Activated CD8-positive, alpha-beta memory T cell treated with anti-CD3 and anti-CD28 coated beads, Interleukin-2, amount 10 ng/mL, durations not matched to agents 7 days and 5 days (primary cell): ENCODE measurements at regions not wholly inside any gene's neighbourhood (a gene's known extent, or its start where the extent isn't known, plus 50 kb on each side); places are given as distances from the start of the nearest gene placed in this dataset.

Source experiments
- ATAC-seq: fragments of 150-1000 bp; cut with Tn5 transposase; one replicate; pipeline ENCODE4 v1.10.0; 2021; ENCODE audit warnings: moderate library complexity
- CTCF ChIA-PET: fragments of 350-600 bp; sonication (Branson Sonifier 250); formaldehyde crosslinking; loops from one replicate; lab custom pipeline; 2021; ENCODE audit warnings: antibody characterized with exemption; lab: Charles Lee
- DNase-seq: peaks from one replicate; pipeline ENCODE4 v3.0.0-alpha.2; 2020
- H3K27ac Mint-ChIP-seq: one replicate; pipeline ENCODE4 v1.8.0; 2021; ENCODE audit warnings: mild to moderate bottlenecking, mixed read lengths
- H3K27me3 Mint-ChIP-seq: one replicate; pipeline ENCODE4 v1.8.0; 2021; ENCODE audit warnings: mixed read lengths
- H3K36me3 Mint-ChIP-seq: one replicate; pipeline ENCODE4 v1.8.0; 2021; ENCODE audit warnings: mild to moderate bottlenecking, mixed read lengths
- H3K4me1 Mint-ChIP-seq: one replicate; pipeline ENCODE4 v1.8.0; 2021; ENCODE audit warnings: mixed read lengths
- H3K4me3 Mint-ChIP-seq: one replicate; pipeline ENCODE4 v1.8.0; 2021; ENCODE audit warnings: mild to moderate bottlenecking, moderate library complexity, mixed read lengths
- H3K9me3 Mint-ChIP-seq: one replicate; pipeline ENCODE4 v1.8.0; 2022; ENCODE audit warnings: low read depth, mixed read lengths

GRCh38 chr20:52465991-52466390 lies 274.4 kb upstream of the ZFP64 start:
- peaks cover 3% of the 10 kb centered on the region for H3K27me3 Mint-ChIP-seq
- H3K9me3 Mint-ChIP-seq: no peaks in the 10 kb centered on the region
- CTCF ChIA-PET: no interaction called here
- no peaks in the 10 kb centered on the region for H3K36me3 Mint-ChIP-seq
- H3K4me1 Mint-ChIP-seq: no peaks in the 10 kb centered on the region
- DNase-seq: no peak
- H3K27ac Mint-ChIP-seq: no peak overlapping the region
- no peak for ATAC-seq
- no peak overlapping the region for H3K4me3 Mint-ChIP-seq

DNA sequence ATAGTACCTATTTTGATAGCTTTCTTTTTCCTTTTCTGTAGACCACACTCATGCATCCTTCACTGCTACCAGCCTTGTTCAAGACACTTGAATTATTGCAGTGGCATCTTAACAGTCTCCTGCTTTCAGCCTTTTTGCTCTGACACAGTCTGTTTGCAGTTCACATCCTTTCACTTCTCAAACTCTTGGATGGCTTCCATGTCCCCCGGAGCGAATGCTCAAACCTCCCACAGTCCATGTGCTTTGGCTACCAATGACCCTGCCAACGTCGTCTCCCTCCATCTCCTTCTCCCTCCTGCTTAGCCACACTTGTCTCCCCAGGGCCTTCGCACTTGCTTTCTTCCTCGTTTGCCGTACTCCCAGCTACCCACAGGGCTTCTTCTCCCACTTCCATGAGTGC lies 270.0 kb upstream of the ZFP64 start:
- no peaks in the 10 kb centered on the region for H3K36me3 Mint-ChIP-seq
- H3K27ac Mint-ChIP-seq: no peak overlapping the region
- CTCF ChIA-PET: no interaction called here

GRCh38 chr20:52459150-52459549 lies 267.6 kb upstream of the ZFP64 start:
- Mint-ChIP-seq H3K27me3 (peaks cover 3% of the 10 kb centered on the region), H3K4me1 (no peaks in the 10 kb centered on the region), H3K4me3 (no peak overlapping the region), H3K36me3 (no peaks in the 10 kb centered on the region), H3K27ac (no peak overlapping the region), H3K9me3 (no peaks in the 10 kb centered on the region)
- ATAC-seq (no peak), DNase-seq (no peak)
- CTCF ChIA-PET: no interaction called here

More for the DNA sequence above, 270.0 kb upstream of the ZFP64 start:
- no peak overlapping the region for H3K4me3 Mint-ChIP-seq
- ATAC-seq (no peak), DNase-seq (no peak)
- H3K9me3 Mint-ChIP-seq: no peaks in the 10 kb centered on the region
- H3K27me3 Mint-ChIP-seq: peaks cover 3% of the 10 kb centered on the region
- no peaks in the 10 kb centered on the region for H3K4me1 Mint-ChIP-seq

DNA sequence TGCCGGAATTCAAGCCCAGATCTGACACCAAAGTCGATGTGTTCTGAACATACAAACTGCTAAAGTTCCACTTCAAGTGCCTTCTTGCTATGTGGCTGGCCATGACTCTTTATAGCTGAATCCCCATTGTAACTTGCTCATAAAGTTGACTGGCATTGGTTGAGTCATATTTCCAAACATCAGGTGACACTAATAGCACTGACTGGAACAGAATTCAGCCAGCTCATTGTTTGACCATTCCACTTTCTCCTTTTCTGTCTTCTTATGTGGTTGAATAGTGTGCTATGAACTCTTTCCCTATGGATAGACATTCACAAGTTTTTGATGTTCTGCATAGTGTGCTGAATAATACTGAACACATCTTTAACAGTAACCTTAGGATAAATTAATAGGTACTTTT lies 266.2 kb upstream of the ZFP64 start:
- DNase-seq (no peak), ATAC-seq (no peak)
- H3K27ac Mint-ChIP-seq: no peak overlapping the region
- no peaks in the 10 kb centered on the region for H3K4me1 Mint-ChIP-seq
- no peak overlapping the region for H3K4me3 Mint-ChIP-seq
- H3K36me3 Mint-ChIP-seq: no peaks in the 10 kb centered on the region
- no peaks in the 10 kb centered on the region for H3K9me3 Mint-ChIP-seq
- CTCF ChIA-PET: no interaction called here
- peaks cover 3% of the 10 kb centered on the region for H3K27me3 Mint-ChIP-seq

DNA sequence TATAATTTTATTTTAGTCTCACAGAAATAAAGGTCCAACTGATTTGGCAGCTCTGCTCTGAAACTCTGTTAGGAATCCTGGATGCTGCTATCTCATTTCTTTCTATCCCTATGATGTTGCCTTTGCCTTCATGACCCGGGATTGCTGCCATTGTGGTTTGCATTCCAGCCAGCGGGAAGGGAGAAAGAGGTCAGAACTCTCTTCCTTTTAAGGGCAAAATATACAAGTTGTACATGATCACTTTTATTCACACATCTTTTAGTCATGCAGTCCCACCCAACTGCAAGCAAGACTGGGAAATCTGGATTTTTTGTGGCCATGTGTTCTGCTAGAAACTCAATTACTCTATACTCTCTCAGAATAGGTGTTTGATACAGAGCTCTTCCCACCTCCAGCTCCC lies 263.1 kb upstream of the ZFP64 start:
- H3K4me3 Mint-ChIP-seq: no peak overlapping the region
- ATAC-seq (no peak), DNase-seq (no peak)
- H3K27me3 Mint-ChIP-seq: no peaks in the 10 kb centered on the region
- H3K27ac Mint-ChIP-seq: no peak overlapping the region
- CTCF ChIA-PET: no interaction called here
- no peaks in the 10 kb centered on the region for H3K36me3 Mint-ChIP-seq
- H3K4me1 Mint-ChIP-seq: no peaks in the 10 kb centered on the region
- no peaks in the 10 kb centered on the region for H3K9me3 Mint-ChIP-seq

DNA sequence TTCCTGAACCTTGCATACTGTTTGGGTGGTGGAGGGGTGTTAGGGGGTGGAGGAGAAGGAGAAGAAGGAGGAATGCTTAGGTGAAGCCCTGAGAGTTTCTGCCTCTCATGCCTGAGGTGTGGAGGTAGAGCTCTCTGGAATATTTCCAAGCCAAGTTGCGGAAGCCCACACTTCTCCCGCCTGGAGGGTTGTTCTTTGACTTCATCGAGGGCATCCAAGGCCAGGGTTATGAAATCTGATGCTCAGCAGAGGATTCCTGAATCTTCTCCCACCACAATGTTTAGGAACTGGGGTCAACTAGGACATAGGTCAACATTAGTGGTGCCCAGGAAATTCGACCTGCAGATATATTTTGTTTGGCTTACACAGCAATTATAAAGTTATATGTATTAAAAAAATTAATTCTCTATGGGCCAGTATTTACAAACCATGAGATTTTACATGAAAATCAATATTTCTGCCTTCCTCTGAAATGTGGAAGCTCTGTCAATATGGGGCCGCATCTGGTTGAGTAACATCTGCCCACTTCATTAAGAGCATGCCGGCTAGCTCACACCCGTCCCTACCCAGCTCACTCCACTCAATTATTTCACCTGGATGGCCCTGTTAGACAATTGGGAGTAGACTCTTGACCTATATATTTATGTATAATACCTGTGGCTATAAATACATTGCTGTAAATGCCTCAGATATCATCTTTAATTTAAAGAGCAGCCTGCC lies 257.1 kb upstream of the ZFP64 start:
- Mint-ChIP-seq H3K4me3 (no peak overlapping the region), H3K36me3 (no peaks in the 10 kb centered on the region), H3K27ac (no peak overlapping the region), H3K27me3 (no peaks in the 10 kb centered on the region), H3K4me1 (no peaks in the 10 kb centered on the region), H3K9me3 (no peaks in the 10 kb centered on the region)
- DNase-seq: no peak
- no peak for ATAC-seq
- CTCF ChIA-PET: no interaction called here

GRCh38 chr20:52447225-52447551 lies 255.6 kb upstream of the ZFP64 start:
- H3K4me1 Mint-ChIP-seq: no peaks in the 10 kb centered on the region
- CTCF ChIA-PET: no interaction called here
- H3K27me3 Mint-ChIP-seq: no peaks in the 10 kb centered on the region
- H3K9me3 Mint-ChIP-seq: no peaks in the 10 kb centered on the region
- no peak overlapping the region for H3K4me3 Mint-ChIP-seq
- H3K36me3 Mint-ChIP-seq: no peaks in the 10 kb centered on the region
- ATAC-seq (no peak), DNase-seq (no peak)
- H3K27ac Mint-ChIP-seq: no peak overlapping the region

DNA sequence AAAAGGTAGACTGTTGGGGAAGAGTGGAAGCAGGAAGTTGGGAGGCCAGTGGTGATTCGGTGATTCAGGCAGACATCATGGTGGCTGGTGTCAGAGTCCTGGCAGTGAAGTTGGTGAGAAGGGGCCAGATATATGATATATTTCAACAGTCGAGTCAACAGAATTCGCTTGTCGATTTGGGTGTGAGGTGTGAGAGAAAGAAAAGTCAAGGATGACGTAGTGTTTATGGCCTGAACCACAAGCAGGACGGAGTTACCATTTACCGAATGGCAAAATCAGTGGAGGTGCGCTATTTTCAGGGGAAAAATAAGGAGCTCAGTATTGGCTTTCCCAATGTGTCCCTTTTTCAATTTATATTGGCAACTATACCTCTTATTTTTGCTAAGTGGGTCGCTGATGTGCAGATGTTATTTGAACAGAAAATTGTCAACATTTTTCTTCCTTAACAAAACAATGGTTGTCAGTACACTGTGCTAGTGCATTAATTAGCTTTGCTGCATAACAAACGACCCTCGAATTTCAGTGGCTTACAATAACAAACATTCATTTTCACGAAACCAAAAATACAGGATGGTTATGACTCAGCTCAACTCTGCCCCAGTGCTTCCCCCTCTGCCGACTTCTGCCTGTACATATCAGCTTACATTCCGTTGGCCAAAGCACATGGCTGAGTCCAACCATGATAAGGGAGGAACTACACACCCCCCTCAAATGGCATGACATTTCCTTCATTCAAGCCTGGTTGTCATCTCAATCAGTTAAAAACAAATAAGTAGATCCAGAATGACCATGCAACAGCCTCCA lies 255.0 kb upstream of the ZFP64 start:
- Mint-ChIP-seq H3K27me3 (no peaks in the 10 kb centered on the region), H3K9me3 (no peaks in the 10 kb centered on the region)

GRCh38 chr20:52444455-52444854 lies 252.9 kb upstream of the ZFP64 start:
- H3K4me1 Mint-ChIP-seq: no peaks in the 10 kb centered on the region
- no peaks in the 10 kb centered on the region for H3K36me3 Mint-ChIP-seq
- ATAC-seq (no peak), DNase-seq (no peak)
- no peak overlapping the region for H3K4me3 Mint-ChIP-seq
- H3K9me3 Mint-ChIP-seq: no peaks in the 10 kb centered on the region
- CTCF ChIA-PET: no interaction called here
- no peaks in the 10 kb centered on the region for H3K27me3 Mint-ChIP-seq
- no peak overlapping the region for H3K27ac Mint-ChIP-seq

More for the DNA sequence above, 255.0 kb upstream of the ZFP64 start:
- H3K4me1 Mint-ChIP-seq: no peaks in the 10 kb centered on the region
- DNase-seq (no peak), ATAC-seq (no peak)
- CTCF ChIA-PET: no interaction called here
- no peak overlapping the region for H3K27ac Mint-ChIP-seq
- H3K4me3 Mint-ChIP-seq: no peak overlapping the region
- no peaks in the 10 kb centered on the region for H3K36me3 Mint-ChIP-seq

GRCh38 chr20:52443874-52444273 lies 252.3 kb upstream of the ZFP64 start:
- no peak for ATAC-seq
- H3K27ac Mint-ChIP-seq: no peak overlapping the region
- no peaks in the 10 kb centered on the region for H3K27me3 Mint-ChIP-seq
- H3K4me3 Mint-ChIP-seq: no peak overlapping the region
- no peaks in the 10 kb centered on the region for H3K4me1 Mint-ChIP-seq
- H3K36me3 Mint-ChIP-seq: no peaks in the 10 kb centered on the region
- no peaks in the 10 kb centered on the region for H3K9me3 Mint-ChIP-seq
- no peak for DNase-seq
- CTCF ChIA-PET: no interaction called here

GRCh38 chr20:52441710-52442109 lies 250.1 kb upstream of the ZFP64 start:
- ATAC-seq: no peak
- Mint-ChIP-seq H3K4me1 (peaks cover 3% of the 10 kb centered on the region), H3K36me3 (no peaks in the 10 kb centered on the region), H3K27me3 (no peaks in the 10 kb centered on the region), H3K27ac (no peak overlapping the region), H3K4me3 (no peak overlapping the region), H3K9me3 (no peaks in the 10 kb centered on the region)
- CTCF ChIA-PET: no interaction called here
- no peak for DNase-seq

DNA sequence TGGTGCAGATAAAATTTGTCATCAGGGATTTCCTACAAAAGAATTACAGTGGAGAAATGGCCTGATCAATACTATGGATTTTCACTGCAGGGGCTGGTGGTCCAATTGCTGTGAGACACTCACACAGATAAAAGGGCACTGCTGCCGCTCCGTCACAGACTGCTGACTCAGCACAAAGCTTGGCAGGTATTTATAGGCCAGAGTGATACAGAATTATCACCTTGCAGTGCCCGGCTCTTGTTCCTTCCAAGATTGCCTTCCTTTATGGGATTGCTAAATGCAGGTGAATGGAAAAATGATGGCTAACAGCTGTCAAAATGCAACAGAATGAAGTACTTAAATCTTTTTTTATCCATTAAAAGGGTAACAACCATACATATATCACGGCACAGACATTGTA lies 247.8 kb upstream of the ZFP64 start:
- Mint-ChIP-seq H3K27me3 (no peaks in the 10 kb centered on the region), H3K4me3 (no peak overlapping the region), H3K36me3 (no peaks in the 10 kb centered on the region), H3K9me3 (no peaks in the 10 kb centered on the region), H3K4me1 (peaks cover 3% of the 10 kb centered on the region), H3K27ac (no peak overlapping the region)
- CTCF ChIA-PET: interaction anchor here (1.6 kb wide), 1 partner anchor 127 kb away, joined by 3 read pairs; no protein-coding TSS in a partner anchor
- ATAC-seq: no peak
- DNase-seq: no peak

DNA sequence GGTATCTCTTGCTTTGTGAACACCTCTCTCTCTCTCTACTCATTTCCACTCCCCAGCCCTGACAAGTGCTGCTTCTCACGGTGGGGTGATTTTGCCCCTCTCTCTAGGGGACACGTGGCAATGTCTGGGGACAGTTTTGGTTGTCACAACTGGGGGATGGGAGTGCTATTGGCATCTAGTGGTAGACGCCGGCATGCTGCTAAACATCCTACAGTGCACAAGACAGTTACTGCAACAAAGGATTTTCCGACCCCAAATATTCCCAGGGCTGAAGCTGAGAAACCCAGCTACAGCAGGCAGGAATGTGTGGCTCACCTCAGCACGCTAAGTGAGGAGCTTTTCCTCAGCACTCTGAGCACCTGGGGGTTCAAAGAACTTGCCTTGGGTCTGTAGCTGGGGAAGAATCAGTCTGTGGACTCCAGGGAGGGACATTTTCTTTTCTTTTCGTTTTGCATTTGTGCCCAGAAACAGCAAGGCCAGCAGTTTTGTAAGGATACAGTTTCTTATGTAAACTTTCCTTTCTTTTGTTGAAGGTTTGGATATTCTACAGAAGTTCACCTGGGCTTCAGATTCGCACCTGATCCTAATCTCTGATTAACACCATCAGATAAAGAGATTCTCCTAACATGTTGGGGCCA lies 246.9 kb upstream of the ZFP64 start:
- ATAC-seq: peak; percentile 36
- H3K9me3 Mint-ChIP-seq: no peaks in the 10 kb centered on the region
- CTCF ChIA-PET: interaction anchor here (1.6 kb wide), 1 partner anchor 126 kb away, joined by 3 read pairs; no protein-coding TSS in a partner anchor
- H3K27ac Mint-ChIP-seq: no peak overlapping the region
- H3K36me3 Mint-ChIP-seq: no peaks in the 10 kb centered on the region
- peaks cover 3% of the 10 kb centered on the region for H3K4me1 Mint-ChIP-seq
- no peak for DNase-seq
- no peak overlapping the region for H3K4me3 Mint-ChIP-seq
- H3K27me3 Mint-ChIP-seq: no peaks in the 10 kb centered on the region

DNA sequence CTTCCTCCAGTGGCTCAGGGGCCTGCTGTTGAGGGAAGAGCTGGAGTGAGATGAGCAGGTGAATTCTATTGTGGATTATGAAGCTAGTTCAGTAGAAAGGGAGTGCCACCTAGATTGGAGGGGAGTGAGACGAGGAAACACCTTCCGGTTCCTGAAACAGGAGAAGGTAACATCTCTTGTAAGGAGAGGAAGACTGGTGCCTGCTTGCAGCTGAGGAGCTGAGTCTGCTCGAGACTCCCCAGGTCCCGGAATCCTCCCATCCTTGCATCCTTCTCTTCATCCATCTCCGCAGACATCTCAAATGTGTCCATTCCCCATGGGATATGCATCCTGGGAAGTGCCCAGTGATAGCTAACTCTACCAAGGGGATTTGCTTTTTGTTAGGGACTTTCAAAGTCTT lies 242.9 kb upstream of the ZFP64 start:
- DNase-seq (no peak), ATAC-seq (no peak)
- peaks cover 4% of the 10 kb centered on the region for H3K9me3 Mint-ChIP-seq
- H3K27ac Mint-ChIP-seq: no peak overlapping the region
- no peaks in the 10 kb centered on the region for H3K36me3 Mint-ChIP-seq
- peaks cover 3% of the 10 kb centered on the region for H3K4me1 Mint-ChIP-seq
- H3K4me3 Mint-ChIP-seq: no peak overlapping the region
- CTCF ChIA-PET: interaction anchor here (1.9 kb wide), 1 partner anchor 16 kb away, joined by 9 read pairs; no protein-coding TSS in a partner anchor
- no peaks in the 10 kb centered on the region for H3K27me3 Mint-ChIP-seq
